Amniotic epithelial cell (primary cell): ENCODE measurements at regions not wholly inside any gene's neighbourhood (a gene's known extent, or its start where the extent isn't known, plus 50 kb on each side); places are given as distances from the start of the nearest gene placed in this dataset.
A peak's percentile ranks its signal among the peaks of the same experiment; 100 is the strongest.
"Not testable (repeated sequence)": the region's sequence is repeated elsewhere in the genome, so short reads cannot be mapped to it uniquely, and the experiment has no call there.

ENCODE experiments used
- DNase-seq: peaks from one replicate; pipeline ENCODE4 v3.0.0-alpha.2; 2010; ENCODE audit warnings: low read depth

GRCh38 chr16:8187782-8188372 is 402.4 kb downstream of the TMEM114 start:
- DNase-seq, result no peak

- DNase-seq, result no peak
Measured at GRCh38 chr16:8184854-8185253, 405.5 kb downstream of the TMEM114 start.

GRCh38 chr16:8183176-8184099 is 406.9 kb downstream of the TMEM114 start:
- DNase-seq, result no peak

DNA sequence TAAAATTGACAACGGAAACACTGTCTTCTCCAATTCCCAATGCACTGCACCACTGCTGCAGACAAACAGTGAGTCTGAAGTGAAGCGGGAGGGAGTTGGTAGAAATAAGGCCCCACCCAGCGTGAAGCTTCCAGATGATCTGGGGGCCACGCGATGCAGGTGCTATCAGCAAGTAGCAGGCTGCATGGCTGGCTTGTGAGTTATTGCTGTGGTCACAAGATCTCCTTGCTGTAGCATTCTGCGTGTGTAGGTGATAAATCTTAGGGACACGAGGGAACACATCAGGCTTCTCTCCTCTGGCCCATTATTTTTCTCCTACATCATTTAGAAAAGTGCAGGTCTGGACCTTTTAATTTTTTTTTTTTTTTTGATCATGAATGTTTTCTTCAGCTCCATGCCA is 407.6 kb downstream of the TMEM114 start:
- DNase-seq, result no peak

GRCh38 chr16:8179615-8180014 is 410.7 kb downstream of the TMEM114 start:
- DNase-seq, result no peak

GRCh38 chr16:8178271-8178670 is 412.0 kb downstream of the TMEM114 start:
- DNase-seq, result no peak

GRCh38 chr16:8175411-8175810 is 414.9 kb downstream of the TMEM114 start:
- no peak for DNase-seq

GRCh38 chr16:8173111-8173644 is 417.1 kb downstream of the TMEM114 start:
- DNase-seq, result peak; percentile 32

GRCh38 chr16:8172551-8172950 is 417.8 kb downstream of the TMEM114 start:
- no peak for DNase-seq

GRCh38 chr16:8168016-8168415 is 422.3 kb downstream of the TMEM114 start:
- no peak for DNase-seq

GRCh38 chr16:8167436-8167835 is 422.9 kb downstream of the TMEM114 start:
- no peak for DNase-seq

- no peak for DNase-seq
Measured at GRCh38 chr16:8158051-8158450, 432.3 kb downstream of the TMEM114 start.

DNA sequence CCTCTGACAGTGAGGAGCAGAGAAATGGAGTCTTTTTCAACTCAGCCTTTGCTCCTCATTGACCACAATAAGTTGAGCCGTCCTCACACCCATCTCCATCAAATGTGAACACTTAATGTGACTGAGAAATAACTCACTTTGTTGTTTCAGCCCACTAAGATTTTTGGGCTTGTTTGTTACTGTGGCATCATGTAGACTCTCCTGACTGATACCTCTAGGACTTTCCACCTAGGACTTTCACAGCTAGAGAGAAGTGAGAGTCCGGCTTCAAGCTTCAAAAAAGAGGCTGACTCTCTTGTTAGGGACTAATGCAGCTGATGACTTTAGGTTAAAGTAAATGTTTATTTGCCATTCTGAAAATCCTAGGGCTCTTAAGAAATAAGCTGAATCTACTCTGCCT is 435.0 kb downstream of the TMEM114 start:
- DNase-seq, result no peak

- DNase-seq, result no peak
Measured at GRCh38 chr16:8146256-8147012, 443.9 kb downstream of the TMEM114 start.

DNA sequence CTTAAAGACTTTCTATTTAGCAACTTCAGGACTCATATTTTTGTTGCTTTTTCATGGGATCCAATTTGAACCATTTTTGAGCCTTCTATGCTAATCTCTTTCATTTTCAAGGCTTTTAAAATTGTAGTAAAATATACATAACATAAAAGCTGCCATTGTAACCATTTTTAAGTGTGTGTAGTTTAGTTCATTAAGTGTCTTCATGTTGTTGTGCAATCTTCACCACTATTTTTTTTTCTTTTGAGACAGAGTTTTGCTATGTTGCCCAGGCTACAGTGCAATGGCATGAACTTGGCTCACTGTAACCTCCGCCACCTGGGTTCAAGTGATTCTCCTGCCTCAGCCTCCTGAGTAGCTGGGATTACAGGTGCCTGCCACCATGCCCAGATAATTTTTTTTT is 451.6 kb downstream of the TMEM114 start:
- no peak for DNase-seq

GRCh38 chr16:8137606-8138005 is 452.7 kb downstream of the TMEM114 start:
- DNase-seq, result no peak

DNA sequence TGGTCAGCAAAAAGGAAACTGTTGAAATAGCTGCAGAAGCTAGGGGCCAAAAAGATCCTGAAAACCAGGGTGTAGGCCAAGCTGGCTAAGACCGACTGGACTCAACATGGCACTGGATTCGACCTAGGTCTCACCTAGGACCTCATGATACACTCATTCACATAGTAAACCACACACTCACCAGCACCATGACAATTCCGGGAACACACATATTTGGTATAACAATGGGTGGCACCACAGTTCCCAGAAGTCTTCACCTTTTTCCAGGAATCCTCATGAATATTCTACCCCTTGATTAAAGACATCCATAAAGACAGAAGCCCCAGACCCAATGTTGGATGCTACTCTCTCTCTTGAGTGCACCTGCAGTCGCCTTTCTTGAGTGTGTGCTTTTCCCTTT is 460.1 kb downstream of the TMEM114 start:
- no peak for DNase-seq

DNA sequence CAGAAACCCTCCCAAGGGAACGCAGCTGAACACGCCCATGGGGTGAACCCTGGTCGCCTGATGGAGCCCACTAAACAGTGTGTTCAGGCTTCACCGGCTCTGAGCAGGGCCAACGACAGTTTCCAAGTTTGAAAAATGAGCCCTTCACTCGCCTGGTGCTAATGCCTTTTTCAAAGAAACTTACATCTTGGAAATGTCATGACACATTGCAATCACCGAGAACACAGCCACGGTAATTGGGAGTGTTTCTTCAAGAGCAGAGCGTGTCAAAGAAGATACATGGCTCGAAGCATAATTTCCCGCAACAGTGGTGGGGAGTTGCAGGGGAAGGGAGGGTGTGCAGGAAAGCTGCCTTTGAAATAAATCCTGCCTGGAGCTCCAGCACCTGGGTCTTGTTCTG is 463.2 kb downstream of the TMEM114 start:
- no peak for DNase-seq

DNA sequence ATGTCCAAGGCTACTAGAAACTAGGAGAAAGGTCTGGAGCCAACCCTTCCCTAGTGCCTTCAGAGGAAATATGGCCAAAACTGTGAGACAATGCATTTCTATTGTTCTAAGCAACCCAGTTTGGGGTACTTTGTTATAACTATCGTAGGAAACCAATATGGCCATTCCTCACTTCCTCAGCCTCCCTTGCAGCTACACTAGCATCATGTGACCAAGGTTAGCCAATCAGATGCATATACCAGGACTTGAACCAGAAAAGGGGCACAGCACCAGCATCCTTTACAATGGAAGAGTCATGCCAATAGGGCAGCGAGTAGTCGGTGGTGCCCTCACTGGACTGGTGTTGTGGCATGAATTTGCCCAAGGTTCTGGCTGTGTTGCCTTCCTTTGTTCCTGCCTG is 464.0 kb downstream of the TMEM114 start:
- no peak for DNase-seq

DNA sequence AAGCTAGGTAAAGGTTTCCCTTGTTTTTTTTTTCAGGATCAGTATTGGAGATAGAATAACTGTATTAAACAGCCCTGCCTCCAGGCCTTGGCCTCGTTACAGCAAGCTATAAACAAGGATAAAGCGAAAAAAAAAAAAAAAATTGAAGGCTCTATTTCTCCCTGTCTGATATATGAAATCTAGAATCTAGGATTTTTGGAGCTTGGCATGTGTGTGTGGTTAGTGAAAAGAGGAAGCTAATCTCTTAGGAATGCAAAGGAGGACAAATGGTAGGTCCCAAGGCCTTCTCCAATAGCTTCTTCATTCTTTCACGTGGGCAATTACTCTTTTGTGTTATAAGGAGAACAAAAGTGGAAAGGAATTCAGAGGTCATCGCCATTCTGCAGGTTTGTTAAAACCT is 470.3 kb downstream of the TMEM114 start:
- DNase-seq, result no peak

DNA sequence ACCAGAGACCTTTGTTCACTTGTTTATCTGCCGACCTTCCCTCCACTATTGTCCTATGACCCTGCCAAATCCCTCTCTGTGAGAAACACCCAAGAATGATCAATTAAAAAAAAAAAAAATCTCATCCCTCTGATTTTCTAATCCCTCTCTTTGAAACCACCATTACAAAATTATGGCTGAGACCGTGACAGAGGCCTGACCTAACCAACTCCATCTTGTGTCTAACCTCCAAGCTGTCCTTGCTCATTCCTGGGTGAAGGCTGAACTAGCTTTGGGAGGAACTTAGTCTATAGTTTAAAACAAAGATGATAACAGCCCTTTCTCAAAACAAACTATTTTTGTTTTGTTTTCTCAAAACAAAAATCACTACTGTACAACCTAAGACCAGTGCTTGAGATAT is 474.5 kb downstream of the TMEM114 start:
- DNase-seq, result no peak

- not testable (repeated sequence) for DNase-seq
Measured at GRCh38 chr16:8114941-8115340, 475.4 kb downstream of the TMEM114 start.

GRCh38 chr16:8113843-8114242 is 476.5 kb downstream of the TMEM114 start:
- DNase-seq, result no peak
